HG02970 (cell line): ENCODE measurements at regions not wholly inside any gene's neighbourhood (a gene's known extent, or its start where the extent isn't known, plus 50 kb on each side); places are given as distances from the start of the nearest gene placed in this dataset.
"Not testable (repeated sequence)": the region's sequence is repeated elsewhere in the genome, so short reads cannot be mapped to it uniquely, and the experiment has no call there.

Source experiments
- ATAC-seq: cut with Tn5 transposase; IDR thresholded peaks from one replicate; pipeline ENCODE4 v1.9.1; 2021; ENCODE audit warnings: mild to moderate bottlenecking, moderate library complexity, moderate number of reproducible peaks; ENCODE audit not compliant: unreplicated experiment, low FRiP score

- no peak for ATAC-seq
These were observed 109.2 kb downstream of the OSTF1 start for GRCh38 chr9:75197561-75197960.

- no peak for ATAC-seq
These were observed 110.1 kb downstream of the OSTF1 start for GRCh38 chr9:75198436-75198835.

GRCh38 chr9:75200892-75201470 lies 112.7 kb downstream of the OSTF1 start:
- ATAC-seq = no peak

- no peak for ATAC-seq
These were observed 113.3 kb downstream of the OSTF1 start for GRCh38 chr9:75201480-75202209.

GRCh38 chr9:75207997-75208396 lies 119.7 kb downstream of the OSTF1 start:
- not testable (repeated sequence) for ATAC-seq

GRCh38 chr9:75210215-75210614 lies 121.9 kb downstream of the OSTF1 start:
- ATAC-seq = no peak

GRCh38 chr9:75213765-75214164 lies 125.5 kb downstream of the OSTF1 start:
- no peak for ATAC-seq

- no peak for ATAC-seq
These were observed 138.3 kb downstream of the OSTF1 start for GRCh38 chr9:75226403-75227139.

GRCh38 chr9:75228893-75229292 lies 140.6 kb downstream of the OSTF1 start:
- no peak for ATAC-seq

GRCh38 chr9:75229605-75230332 lies 141.5 kb downstream of the OSTF1 start:
- no peak for ATAC-seq

GRCh38 chr9:75230469-75230868 lies 142.2 kb downstream of the OSTF1 start:
- ATAC-seq = no peak

GRCh38 chr9:75231167-75231566 lies 142.9 kb downstream of the OSTF1 start:
- ATAC-seq = no peak

GRCh38 chr9:75233011-75233410 lies 144.7 kb downstream of the OSTF1 start:
- no peak for ATAC-seq

- ATAC-seq = no peak
These were observed 147.3 kb downstream of the OSTF1 start for GRCh38 chr9:75235632-75236031.

GRCh38 chr9:75238311-75238976 lies 150.1 kb downstream of the OSTF1 start:
- ATAC-seq = peak; percentile 79

- no peak for ATAC-seq
These were observed 150.9 kb downstream of the OSTF1 start for GRCh38 chr9:75239176-75239575.

GRCh38 chr9:75242426-75242825 lies 154.1 kb downstream of the OSTF1 start:
- no peak for ATAC-seq

- no peak for ATAC-seq
These were observed 158.6 kb downstream of the OSTF1 start for GRCh38 chr9:75246949-75247348.

GRCh38 chr9:75265525-75265972 lies 177.2 kb downstream of the OSTF1 start:
- peak; percentile 85 for ATAC-seq

- no peak for ATAC-seq
These were observed 180.9 kb downstream of the OSTF1 start for GRCh38 chr9:75269197-75269596.
